PC-3 (cell line): ENCODE measurements at regions not wholly inside any gene's neighbourhood (a gene's known extent, or its start where the extent isn't known, plus 50 kb on each side); places are given as distances from the start of the nearest gene placed in this dataset.

Source experiments
- ATAC-seq: fragments of 200-7000 bp; cut with Tn5 transposase; 2 replicates; pipeline ENCODE4 v1.9.1; 2020; ENCODE audit warnings: mild to moderate bottlenecking, moderate library complexity
- BruUV-seq: library from RNA; stranded (reverse); fragments of 400-500 nt; replicated peaks from 2 replicates; lab custom pipeline; 2021; lab: Mats Ljungman, UMichigan
- CTCF ChIA-PET: fragments of 300-600 bp; sonication (Branson Sonifier 250); formaldehyde crosslinking; loops from one replicate; lab custom pipeline; 2022; ENCODE audit warnings: antibody characterized with exemption; lab: Charles Lee
- POLR2A ChIA-PET: fragments of 300-600 bp; sonication (Branson Sonifier 250); formaldehyde crosslinking; loops from one replicate; lab custom pipeline; 2022; ENCODE audit warnings: antibody characterized with exemption; ENCODE audit not compliant: unreplicated experiment; lab: Charles Lee
- DNase-seq: peaks from one replicate; pipeline ENCODE4 v3.0.0-alpha.2; 2015
- H2AFZ ChIP-seq: fragments of 300-600 bp; sonication (generic); 2 replicates; pipeline ENCODE4 v1.6.0; 2016; ENCODE audit warnings: antibody characterized with exemption, low read length
- H3F3A ChIP-seq: fragments of 300-600 bp; sonication (generic); one replicate; pipeline ENCODE4 v1.6.0; 2017; ENCODE audit warnings: antibody characterized with exemption, low read length, control low read depth, mild to moderate bottlenecking; ENCODE audit not compliant: unreplicated experiment
- H3K27ac ChIP-seq: fragments of 300-600 bp; sonication (generic); 2 replicates; pipeline ENCODE4 v1.5.1; 2016; ENCODE audit warnings: mild to moderate bottlenecking, low read length
- H3K27me3 ChIP-seq: fragments of 300-600 bp; sonication (generic); 2 replicates; pipeline ENCODE4 v1.6.1; 2016; ENCODE audit warnings: low read length, mixed read lengths
- H3K36me3 ChIP-seq: fragments of 300-600 bp; sonication (generic); 2 replicates; pipeline ENCODE4 v1.6.1; 2016; ENCODE audit warnings: low read depth, mixed run types, low read length, mixed read lengths
- H3K4me1 ChIP-seq: fragments of 300-600 bp; sonication (generic); 2 replicates; pipeline ENCODE4 v1.5.1; 2016; ENCODE audit warnings: low read length; ENCODE audit not compliant: insufficient read depth
- H3K4me2 ChIP-seq: fragments of 300-600 bp; sonication (generic); 2 replicates; pipeline ENCODE4 v1.6.0; 2016; ENCODE audit warnings: low read length
- H3K4me3 ChIP-seq: fragments of 300-600 bp; sonication (generic); 2 replicates; pipeline ENCODE4 v1.5.1; 2016; ENCODE audit warnings: mild to moderate bottlenecking, low read length, mixed read lengths
- H3K79me2 ChIP-seq: fragments of 300-600 bp; sonication (generic); 2 replicates; pipeline ENCODE4 v1.6.1; 2017; ENCODE audit warnings: low read length, mixed read lengths
- H3K9ac ChIP-seq: fragments of 300-600 bp; sonication (generic); 2 replicates; pipeline ENCODE4 v1.6.0; 2016; ENCODE audit warnings: mild to moderate bottlenecking, low read length
- H3K9me2 ChIP-seq: fragments of 300-600 bp; sonication (generic); replicated peaks from 2 replicates; pipeline ENCODE4 v1.6.1; 2016; ENCODE audit warnings: mixed run types, low read length, mixed read lengths
- H3K9me3 ChIP-seq: fragments of 300-600 bp; sonication (generic); 2 replicates; pipeline ENCODE4 v1.6.1; 2016; ENCODE audit warnings: low read length, mixed read lengths
- H4K20me1 ChIP-seq: fragments of 300-600 bp; sonication (generic); 2 replicates; pipeline ENCODE4 v1.6.1; 2016; ENCODE audit warnings: low read length, mixed read lengths
- CTCF ChIP-seq: fragments of 300-600 bp; sonication (generic); conservative IDR thresholded peaks from 2 replicates; pipeline ENCODE4 v1.5.1; 2017; ENCODE audit warnings: antibody characterized with exemption, low read depth, mild to moderate bottlenecking, low read length
- EZH2 ChIP-seq: fragments of 300-600 bp; sonication (generic); IDR thresholded peaks from one replicate; pipeline ENCODE4 v1.6.1; 2017; ENCODE audit warnings: antibody characterized with exemption, mild to moderate bottlenecking, low read length; ENCODE audit not compliant: unreplicated experiment
- EZH2phosphoT487 ChIP-seq: fragments of 300-600 bp; sonication (generic); IDR thresholded peaks from 2 replicates; pipeline ENCODE4 v1.6.1; 2018; ENCODE audit warnings: mild to moderate bottlenecking, antibody characterized with exemption, low read length, borderline replicate concordance
- intact Hi-C: fragments of 100-400 bp; cut with micrococcal nuclease; formaldehyde crosslinking; loops from 2 replicates; pipeline ENCODE4 v1.9.0; 2023

DNA sequence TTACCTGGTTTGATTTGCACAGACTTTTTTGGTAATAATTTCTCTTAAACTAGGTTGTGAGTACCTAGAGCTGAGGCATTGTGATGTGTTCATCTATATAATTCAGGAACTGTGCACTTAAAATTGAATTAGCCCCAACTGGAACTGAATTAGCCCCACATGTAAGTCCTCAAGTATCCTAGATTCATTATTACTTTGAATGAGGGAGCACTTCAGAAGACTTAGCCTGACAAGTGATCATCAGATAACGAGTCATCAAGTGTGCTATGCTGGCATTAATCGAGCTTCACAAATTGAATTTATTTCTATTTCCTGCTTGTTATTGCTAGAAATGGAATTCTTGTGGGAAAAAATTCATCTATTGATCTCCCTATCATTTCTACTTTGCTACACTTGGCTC, 323.4 kb upstream of the SEMA3D start:
- Histone ChIP-seq H3K27ac (no peak overlapping the region), H3K27me3 (no peaks in the 10 kb centered on the region), H3K36me3 (no peaks in the 10 kb centered on the region), H3K9ac (no peak overlapping the region), H3K9me3 (no peaks in the 10 kb centered on the region), H3K4me2 (no peak overlapping the region), H3K4me3 (no peak overlapping the region), H3F3A (no peaks in the 10 kb centered on the region), H2AFZ (no peak overlapping the region), H4K20me1 (no peaks in the 10 kb centered on the region), H3K79me2 (no peaks in the 10 kb centered on the region), H3K9me2 (no peaks in the 10 kb centered on the region), H3K4me1 (no peaks in the 10 kb centered on the region)
- intact Hi-C loops: no loop called here
- DNase-seq (no peak), ATAC-seq (no peak)
- CTCF ChIA-PET: no interaction called here
- TF ChIP-seq CTCF (no peak), EZH2 (no peak), EZH2phosphoT487 (no peak)
- POLR2A ChIA-PET: no interaction called here
- no TSS peak for BruUV-seq

- H3K4me2 ChIP-seq: no peak overlapping the region
- H3K9ac ChIP-seq: no peak overlapping the region
Observed at GRCh38 chr7:85509476-85509875, 322.6 kb upstream of the SEMA3D start.

More at GRCh38 chr7:85509476-85509875, 322.6 kb upstream of the SEMA3D start:
- POLR2A ChIA-PET: no interaction called here
- H4K20me1 ChIP-seq: no peaks in the 10 kb centered on the region
- no peaks in the 10 kb centered on the region for H3F3A ChIP-seq
- H3K9me2 ChIP-seq: no peaks in the 10 kb centered on the region
- no peak overlapping the region for H3K27ac ChIP-seq
- DNase-seq (no peak), ATAC-seq (no peak)
- no peak overlapping the region for H3K4me3 ChIP-seq
- H3K9me3 ChIP-seq: no peaks in the 10 kb centered on the region
- intact Hi-C loops: no loop called here
- H3K79me2 ChIP-seq: no peaks in the 10 kb centered on the region
- H3K36me3 ChIP-seq: no peaks in the 10 kb centered on the region
- TF ChIP-seq EZH2phosphoT487 (no peak), CTCF (no peak), EZH2 (no peak)
- H3K27me3 ChIP-seq: no peaks in the 10 kb centered on the region
- no TSS peak for BruUV-seq
- CTCF ChIA-PET: no interaction called here
- no peak overlapping the region for H2AFZ ChIP-seq
- no peaks in the 10 kb centered on the region for H3K4me1 ChIP-seq
